Forelimb muscle (tissue), 1 donor: ENCODE measurements at regions not wholly inside any gene's neighbourhood (a gene's known extent, or its start where the extent isn't known, plus 50 kb on each side); places are given as distances from the start of the nearest gene placed in this dataset.

ENCODE experiments used
- DNase-seq: peaks from one replicate; pipeline ENCODE4 v3.0.0-alpha.2; 2013; ENCODE audit warnings: low read depth

DNA sequence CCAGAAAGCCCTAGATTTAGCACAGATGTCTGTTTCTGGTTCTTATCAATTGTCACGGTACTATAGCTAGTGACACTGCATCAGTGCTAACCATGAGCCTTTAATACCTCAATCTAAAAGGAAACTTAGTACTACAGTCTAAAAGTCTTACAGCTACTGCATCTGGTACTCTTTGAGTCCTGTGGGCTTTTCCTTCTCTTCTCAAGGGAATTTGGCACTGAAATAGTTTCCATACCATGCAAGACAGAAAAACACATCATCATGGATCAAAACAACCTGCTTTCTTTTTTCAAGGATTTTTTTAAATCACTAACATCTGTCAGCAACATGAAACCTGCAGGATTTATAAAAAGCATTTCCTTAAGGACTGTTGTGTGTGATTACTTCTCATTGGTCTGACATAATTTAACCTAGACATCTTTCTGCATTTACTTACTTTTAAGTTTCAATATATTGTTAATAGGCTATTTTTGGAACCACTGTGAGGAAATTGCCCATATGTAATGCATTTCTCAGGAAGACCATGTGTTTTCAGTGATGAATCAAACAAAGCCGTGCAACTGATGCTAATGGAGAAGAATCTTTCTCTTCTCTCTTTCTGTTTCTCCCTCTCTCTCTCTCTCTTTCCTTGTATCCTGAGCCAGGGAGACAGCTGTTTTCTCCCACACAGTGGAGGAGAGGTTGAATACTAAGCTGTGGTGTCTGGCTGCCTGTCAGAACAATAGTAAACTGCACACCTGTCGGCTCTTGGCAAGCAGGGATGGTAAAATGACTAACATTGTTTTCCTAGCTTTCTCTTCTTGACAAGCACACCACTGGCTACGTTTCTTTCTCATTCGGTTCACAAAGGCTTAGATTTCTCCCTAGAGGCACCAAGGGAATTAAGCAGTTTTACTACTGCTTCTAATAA, 273.4 kb downstream of the CSNK1G3 start:
- DNase-seq, result peak; percentile 53

DNA sequence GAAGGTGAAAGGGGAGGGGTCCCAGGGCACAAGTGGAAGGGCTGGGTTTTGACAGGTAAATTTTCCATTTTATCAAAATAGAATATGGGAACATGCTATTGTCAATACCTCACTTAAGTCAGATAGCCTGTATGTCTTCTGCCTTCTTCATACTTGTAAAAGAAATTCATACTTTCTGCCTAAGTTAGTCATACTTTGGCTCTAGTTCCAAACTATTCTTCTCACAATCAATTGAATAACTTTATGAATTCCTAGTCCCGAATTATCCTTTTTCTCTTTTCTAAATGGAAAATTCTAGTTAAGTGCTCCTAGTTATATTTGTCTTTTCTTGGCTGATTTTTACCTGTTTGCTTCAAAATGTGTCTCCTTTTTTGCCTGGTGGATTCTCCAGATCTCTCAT, 271.4 kb downstream of the CSNK1G3 start:
- no peak for DNase-seq

DNA sequence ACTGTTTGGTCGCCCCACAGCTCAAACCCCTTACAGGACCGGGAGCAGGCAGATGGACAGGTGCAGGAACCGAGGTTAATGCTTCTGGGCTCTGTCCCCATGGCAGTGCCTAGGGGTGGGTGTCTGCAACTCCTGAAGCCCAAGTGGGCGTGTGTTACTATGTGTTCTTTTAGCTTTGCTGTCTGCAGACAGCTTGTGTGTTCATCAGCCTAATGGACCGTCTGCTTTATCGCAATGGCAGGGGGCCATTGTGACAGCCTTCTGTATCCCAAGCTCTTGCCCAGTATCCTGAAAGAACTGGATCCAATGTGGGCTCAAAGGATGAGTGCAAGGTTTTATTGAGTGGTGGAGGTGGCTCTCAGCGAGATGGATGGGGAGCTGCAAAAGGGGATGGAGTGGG, 266.7 kb downstream of the CSNK1G3 start:
- no peak for DNase-seq

DNA sequence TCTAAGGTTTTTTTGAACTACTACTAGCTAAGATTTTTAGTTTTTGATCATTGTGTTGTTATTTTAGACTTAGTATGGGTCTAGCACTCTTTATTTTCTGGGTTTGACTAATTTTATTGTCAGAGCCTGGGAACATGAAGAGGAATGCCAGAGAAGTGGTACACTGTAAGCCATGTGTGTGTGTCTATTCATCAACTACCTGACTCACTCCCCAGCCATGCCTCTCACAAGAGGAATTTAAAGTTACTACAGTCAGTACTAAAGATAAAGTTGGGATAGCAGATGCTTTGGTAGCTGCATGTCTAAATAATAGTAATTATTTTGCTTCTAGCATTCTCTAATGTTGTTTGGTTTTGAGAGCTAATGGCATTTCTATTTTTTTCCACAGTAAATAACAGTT, 264.8 kb downstream of the CSNK1G3 start:
- no peak for DNase-seq

DNA sequence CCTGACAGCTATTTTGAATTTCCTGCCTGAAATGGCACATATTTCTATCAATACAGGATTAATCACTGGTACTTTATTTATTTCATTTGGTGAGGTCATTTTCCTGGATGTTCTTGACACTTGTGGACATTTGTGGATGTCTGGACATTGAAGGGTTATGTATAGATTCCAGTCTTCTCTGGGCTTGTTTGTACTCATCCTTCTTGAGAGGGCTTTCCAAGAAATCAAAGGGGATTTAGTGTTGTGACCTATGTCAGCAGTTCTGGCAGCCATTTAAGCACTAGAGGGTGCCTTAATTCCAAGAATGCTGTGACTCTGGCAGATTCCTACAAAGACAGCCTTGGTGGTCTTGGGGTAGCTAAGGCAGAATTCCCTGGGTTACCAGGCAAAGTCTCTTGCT, 259.7 kb downstream of the CSNK1G3 start:
- no peak for DNase-seq

DNA sequence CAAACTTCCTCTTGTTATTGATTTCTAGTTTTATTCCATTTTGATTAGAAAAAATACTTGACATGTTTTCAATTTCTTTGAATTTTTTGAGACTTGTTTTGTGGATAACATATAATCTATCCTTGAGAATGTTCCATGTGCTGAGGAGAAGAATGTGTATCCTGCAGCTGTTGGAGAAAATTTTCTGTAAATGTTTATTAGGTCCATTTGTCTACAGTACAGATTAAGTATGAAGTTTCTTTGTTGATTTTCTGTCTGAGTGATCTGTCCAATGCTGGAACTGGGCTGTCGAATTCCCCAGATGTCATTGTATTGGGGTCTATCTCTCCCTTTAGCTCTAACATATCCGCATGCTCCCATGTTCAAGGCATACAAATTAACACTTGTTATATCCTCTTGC, 251.2 kb downstream of the CSNK1G3 start:
- DNase-seq, result no peak

DNA sequence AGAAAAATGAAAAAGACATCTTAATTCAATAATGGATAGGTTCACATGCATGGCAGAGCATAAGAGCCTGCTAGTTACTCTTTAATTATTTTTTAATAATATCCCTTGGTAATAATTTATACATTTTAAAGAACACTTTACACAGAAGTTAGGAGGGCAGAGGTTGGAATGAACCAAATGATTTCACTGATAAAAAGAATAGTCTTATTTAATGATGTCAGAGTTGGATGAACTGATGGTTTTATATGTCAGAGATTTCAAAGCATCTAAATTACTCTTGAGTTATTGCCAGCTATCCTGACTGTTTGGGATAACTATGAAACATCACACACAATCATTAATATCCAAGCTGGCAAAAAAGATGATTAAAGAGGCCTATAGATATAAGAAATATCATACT, 244.8 kb downstream of the CSNK1G3 start:
- no peak for DNase-seq

DNA sequence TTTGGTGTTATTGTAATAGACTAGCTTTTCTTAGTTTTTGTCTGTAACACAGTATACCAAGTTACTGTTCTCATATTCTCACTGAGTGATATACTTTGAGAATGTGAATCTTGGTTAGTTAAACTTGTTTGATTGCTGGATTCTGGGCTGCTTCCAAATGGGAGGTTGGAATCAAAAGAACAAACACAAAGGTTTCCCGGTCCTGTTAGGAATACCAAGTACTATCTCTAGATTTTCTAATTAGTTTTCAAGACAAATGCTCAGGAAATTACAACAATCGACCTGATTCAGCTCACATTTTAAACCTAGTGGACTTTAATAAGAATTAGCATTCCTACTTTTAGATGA, 244.3 kb downstream of the CSNK1G3 start:
- DNase-seq, result no peak

DNA sequence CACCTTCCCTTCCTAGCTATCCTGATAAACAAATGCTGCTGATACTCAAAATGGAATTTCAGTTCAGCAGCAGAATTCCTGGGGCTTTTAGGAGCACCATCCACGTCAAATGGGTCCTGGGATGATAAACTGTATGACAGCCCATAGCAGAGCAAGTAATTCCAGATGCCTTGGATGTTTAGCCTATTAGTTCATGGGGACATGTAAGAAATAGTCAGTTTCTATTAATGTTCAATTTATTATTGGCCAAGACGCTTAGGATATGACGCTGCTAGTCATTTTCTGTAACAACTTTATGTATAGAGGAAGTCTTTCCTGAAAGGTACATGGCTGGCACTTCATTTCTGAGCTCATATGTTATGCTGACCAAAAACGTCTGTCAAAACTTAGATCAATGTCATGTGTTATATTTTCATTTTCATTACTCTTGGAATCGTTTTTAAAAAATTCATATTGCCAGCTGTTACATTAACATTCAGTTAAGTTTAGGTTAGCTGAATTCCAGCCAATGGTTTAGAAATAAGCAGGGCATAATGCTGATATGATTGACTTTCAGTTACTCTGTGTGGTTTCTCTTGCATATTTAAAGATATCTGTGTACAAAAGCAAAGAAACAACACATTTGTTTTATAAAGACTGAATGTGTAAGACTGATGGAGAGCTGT, 243.8 kb downstream of the CSNK1G3 start:
- no peak for DNase-seq

DNA sequence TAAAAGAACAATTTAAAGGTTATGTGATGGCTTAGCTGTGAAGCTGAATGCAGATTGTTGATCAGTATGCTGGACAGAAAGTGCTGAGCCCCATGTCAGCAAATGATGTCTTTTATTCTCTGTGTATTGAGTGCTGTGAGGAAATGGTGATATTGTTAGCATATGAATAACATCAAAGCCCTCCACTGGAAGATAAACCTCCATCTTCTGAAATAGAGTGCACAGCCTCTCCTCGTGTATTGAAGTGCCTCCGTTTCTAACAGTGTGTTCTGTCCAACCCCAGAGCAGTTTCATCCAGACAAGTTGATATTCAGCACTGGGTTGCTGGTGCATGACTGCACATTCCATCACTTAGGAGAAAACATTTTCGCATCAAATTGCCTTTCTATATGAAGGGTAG, 242.9 kb downstream of the CSNK1G3 start:
- no peak for DNase-seq

DNA sequence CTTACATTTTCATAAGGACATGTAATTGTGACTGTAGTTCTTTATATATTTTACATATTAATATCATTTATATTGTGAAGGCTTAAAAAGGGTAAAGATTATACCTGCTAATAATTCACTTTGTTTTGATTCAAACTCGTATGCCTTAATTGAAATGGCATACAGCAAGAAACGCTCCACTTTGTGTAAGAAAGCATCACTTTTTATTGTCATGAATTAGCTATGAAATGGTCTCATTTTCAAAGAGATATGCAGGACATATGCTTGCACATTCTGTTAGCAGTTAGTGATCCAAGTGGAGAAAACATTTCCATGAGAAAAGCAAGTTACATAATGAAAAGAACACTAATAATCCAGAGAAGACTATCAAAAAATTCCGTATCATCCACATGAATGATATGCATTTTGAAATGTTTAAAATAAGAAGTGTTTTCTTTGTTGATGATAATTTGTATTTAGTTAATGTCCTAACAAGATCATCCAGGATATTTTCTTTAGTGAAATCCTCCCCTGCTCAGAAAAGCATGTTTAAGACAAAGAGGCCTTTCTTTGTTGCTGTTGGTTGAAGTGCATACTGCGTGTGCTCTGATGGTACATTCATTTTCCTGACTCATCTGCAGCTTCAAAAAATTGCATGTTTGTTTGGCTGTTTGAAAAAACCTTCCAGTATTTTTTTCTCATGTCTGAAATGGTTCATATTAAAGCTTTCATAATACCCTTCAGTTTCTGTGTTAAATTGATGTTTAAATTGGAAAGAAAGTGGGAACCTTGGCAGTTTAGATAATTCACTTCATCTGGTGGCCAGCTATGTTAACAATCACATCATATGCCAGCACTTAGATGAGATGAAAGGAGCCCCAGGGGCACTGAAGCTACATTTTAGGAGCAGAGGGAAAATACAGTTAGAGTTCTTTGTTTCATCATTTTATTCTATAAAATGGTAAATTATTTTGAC, 242.2 kb downstream of the CSNK1G3 start:
- DNase-seq, result no peak

DNA sequence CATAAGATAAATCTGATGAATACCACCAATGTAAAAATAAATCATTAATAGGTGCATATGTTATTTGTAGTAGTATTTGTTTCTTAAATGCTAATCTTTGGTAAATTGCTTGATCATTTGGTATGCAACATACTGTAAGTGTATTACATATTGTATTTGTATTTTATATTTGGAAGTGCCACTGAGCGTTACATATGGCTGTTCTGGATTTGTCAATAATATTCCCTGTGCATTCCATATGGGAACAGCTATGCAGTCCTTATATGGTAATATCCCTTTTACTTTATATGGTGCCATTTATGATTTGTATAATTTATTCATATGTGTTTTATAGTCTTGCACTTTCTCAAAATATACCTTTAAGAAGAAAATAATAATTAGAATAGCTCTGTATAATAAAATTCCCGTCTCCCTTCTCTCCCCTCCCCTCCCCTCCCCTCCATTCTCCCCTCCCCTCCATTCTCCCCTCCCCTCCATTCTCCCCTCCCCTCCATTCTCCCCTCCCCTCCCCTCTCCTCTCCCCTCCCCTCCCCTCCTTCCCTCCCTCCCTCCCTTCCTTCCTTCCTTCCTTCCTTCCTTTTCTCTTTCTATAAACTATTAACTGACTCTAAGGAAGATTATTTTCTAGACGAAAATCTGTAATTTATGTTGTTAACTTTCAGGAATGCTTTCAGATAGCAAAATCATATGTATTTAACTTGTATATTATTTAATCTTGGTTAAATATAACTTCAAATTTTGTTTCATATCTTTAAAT, 241.4 kb downstream of the CSNK1G3 start:
- DNase-seq, result no peak

DNA sequence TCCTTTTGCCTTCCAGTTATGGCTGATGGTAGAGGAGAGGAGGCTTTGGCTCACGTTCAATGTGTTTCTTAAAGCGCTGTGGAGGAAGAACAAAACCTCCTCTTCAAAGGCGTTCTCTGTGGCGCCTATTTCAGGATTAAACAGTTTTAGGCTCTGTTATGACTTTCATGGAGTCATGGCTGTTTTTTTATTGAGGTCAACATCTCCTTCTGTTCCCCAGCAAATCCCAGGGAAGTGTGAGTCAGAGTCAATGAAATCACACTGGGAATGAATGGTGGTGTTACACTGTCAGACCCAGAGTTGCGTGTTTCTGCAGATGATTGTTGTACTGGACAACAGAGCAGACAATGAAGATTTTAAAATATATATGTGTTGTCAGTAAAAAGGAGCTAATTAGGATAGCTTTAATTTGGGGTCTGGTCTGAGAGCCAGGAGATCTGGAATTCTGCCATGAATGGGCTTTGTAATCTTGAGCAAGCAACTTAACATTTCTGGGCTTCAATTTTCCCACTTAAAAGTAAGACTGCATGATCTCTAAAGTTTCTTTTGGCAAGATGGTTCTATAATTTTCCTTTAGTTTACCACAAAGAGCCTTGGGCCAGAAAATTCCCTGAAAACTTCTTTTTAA, 240.7 kb downstream of the CSNK1G3 start:
- DNase-seq, result no peak

DNA sequence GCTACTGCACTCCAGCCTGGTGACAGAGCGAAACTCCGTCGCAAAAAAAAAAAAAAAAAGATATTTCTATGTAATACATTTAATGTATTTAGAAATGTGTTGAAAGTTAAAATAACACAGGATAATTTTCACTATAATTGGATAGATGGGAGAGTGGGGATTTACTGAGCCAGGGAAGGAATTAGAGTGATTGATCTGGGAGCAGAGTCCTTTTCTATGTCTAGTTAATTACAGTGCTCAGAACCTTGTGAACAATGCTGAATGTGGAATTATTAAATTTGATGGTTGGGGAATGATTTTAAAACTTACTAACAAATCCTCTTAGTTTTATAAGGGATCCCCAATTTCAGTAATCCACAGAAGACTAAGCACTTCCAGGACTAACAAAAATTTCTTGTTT, 239.7 kb downstream of the CSNK1G3 start:
- no peak for DNase-seq

DNA sequence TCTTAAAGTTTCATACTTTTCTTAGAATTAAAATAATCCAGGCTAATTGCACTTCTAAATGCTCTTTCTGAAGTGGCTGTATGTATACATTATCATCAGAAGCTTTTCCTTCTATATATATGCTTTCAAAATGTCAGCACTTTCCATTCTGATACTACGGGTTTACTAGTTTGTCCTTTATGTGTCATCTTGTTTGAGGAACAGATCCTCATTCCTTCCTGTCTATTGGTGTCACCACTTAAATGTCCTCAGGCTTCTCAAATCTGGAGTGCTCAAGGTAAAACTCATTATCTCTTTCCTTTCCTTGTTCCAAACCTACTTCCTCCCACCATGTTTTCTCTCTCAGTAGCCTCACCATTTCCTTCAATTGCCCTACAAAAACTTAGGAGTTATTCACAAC, 236.3 kb downstream of the CSNK1G3 start:
- DNase-seq, result no peak

DNA sequence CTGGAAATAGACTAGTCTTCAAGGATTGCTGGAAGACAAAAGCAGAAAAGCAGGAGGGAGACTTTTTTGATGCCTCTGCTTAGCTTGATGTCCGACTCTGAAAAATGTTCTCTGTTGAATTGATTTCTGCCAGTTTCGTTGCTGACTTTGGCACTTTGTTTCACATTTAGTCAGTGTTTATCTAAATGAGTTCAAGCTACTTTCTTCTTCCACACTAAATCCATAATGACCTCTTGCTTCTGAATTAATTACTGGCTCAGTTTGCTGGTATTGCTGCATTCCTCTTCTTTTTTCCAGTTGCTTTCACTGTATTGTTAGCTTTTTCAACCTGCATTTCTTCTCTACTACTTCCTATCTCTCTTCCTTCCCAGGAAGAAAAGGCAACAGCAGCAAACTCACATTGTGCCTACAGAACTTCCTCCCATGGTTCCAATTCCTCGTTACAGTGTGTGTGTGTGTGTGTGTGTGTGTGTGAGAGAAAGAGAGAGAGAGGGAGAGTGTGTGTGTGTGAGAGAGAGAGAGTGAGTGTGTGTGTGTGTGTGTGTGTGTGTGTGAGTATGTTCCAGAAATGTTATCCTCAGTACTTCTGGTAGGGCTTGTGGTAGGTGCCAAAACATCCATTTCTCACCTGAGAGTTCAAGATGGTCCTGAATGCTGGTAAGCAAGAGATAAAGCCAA, 234.8 kb downstream of the CSNK1G3 start:
- no peak for DNase-seq

DNA sequence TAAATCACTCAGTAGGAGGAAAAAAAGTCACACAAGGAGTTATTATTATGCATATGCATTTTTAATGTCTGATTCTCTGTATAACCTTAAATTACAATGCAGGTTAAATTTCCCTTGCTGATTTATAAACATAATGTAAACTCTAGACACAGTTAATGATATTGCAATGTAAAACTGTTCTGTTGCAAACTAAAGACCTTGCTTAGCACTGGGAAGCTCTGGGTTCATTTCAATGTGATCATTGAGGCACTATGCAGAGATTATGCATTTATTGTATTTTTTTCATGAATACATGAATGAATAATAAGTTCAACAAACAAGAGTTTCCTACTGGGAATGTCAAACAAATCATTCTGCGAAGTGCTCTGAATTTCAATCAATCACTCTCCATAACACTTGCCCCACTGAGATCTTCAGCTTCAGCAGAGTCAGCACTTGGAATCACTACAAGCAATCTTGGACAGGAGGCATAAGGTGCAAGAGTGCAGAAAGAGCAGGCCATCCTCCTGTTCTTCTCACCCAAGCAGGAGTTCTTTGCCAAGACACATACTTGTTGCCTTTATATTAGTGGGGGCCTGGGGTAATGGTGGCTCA, 232.1 kb downstream of the CSNK1G3 start:
- no peak for DNase-seq

DNA sequence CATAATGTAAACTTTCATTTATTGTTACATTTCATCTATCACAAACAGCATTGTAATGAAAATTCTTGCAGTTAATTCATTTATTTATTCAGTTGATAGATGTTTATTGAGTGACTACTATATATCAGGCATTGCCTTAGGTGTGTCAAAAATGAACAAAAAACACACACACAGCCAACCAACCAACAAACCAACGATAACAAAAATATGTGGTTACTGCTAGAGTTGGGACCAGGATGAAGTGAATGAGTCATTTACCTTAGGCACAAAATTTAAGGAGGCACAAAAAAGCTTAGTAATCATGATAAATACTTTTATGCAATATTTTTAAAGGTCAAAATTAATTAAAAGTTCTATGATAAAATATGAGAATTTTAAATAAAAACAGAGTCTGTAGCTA, 223.4 kb downstream of the CSNK1G3 start:
- DNase-seq, result no peak

DNA sequence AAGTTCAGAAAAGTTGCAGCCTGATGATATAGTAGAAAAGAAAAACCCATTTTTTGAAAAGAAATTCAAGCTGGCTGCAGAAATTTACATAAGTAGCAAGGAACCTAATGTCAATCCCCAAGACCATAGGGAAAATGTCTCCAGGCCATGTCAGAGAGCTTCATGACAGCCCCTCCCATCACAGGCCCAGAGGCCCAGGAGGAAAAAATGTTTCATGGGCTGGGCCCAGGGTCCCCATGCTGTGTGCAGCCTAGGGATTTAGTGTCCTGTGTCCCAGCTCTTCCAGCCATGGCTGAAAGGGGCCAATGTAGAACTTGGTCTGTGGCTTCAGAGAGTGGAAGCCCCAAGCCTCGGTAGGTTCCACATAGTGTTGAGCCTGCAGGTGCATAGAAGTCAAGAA, 220.3 kb downstream of the CSNK1G3 start:
- DNase-seq, result no peak

DNA sequence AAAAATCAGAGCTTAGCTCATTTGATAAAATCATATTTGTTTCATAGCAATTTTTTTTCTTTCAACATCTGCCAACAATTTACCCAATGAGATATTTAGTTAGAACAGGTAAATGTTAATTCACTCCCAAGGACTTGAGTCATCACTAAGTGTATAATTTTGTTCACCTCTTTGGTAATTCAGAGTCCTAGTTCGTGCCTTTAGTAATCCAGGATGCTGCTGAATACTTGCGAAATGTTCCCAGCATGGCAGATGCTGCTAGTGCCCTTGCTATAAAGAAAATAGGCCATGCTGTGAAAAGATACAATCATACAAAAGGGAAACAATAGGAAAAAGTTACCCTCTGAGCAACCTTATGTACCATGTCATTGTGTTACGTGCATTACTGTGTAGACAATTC, 210.5 kb downstream of the CSNK1G3 start:
- DNase-seq, result no peak
